Epidermal melanocyte (primary cell): ENCODE measurements at regions not wholly inside any gene's neighbourhood (a gene's known extent, or its start where the extent isn't known, plus 50 kb on each side); places are given as distances from the start of the nearest gene placed in this dataset.
"Not testable (repeated sequence)": the region's sequence is repeated elsewhere in the genome, so short reads cannot be mapped to it uniquely, and the experiment has no call there.

Source experiments
- DNase-seq: peaks from one replicate; pipeline ENCODE4 v3.0.0; 2011; ENCODE audit warnings: low spot score; ENCODE audit not compliant: insufficient read length

DNA sequence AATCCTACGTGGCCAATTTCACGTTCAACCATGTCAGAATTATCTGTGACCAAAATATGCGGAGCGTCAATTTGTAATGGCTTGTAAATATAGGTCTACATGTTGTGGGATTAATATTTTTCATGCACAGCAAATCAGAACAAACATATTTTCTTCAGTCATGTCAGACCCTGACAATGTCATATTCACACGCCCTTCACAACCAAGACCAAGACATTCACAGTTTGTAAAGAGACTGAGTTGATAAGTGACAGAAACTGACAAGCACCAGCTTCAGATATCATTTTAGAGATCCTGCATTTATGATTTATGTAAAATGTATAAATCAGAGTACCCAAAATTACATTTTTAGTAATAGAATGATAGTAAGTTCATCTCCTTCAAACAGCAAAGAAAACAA, 57.3 kb upstream of the NOVA1 start:
- DNase-seq, result no peak

GRCh38 chr14:26663506-26663905, 65.7 kb upstream of the NOVA1 start:
- no peak for DNase-seq

DNA sequence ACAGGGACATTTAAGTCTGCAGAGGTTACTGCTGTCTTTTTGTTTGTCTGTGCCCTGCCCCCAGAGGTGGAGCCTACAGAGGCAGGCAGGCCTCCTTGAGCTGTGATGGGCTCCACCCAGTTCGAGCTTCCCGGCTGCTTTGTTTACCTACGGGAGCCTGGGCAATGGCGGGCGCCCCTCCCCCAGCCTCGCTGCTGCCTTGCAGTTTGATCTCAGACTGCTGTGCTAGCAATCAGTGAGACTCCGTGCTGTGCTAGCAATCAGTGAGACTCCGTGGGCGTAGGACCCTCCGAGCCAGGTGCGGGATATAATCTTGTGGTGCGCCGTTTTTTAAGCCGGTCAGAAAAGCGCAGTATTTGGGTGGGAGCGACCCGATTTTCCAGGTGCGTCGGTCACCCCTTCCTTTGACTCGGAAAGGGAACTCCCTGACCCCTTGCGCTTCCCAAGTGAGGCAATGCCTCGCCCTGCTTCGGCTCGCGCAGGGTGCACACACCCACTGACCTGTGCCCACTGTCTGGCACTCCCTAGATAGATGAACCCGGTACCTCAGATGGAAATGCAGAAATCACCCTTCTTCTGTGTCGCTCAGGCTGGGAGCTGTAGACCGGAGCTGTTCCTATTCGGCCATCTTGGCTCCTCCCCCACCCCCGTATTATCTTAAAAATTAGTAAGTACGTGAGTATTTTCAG, 81.0 kb upstream of the NOVA1 start:
- not testable (repeated sequence) for DNase-seq

DNA sequence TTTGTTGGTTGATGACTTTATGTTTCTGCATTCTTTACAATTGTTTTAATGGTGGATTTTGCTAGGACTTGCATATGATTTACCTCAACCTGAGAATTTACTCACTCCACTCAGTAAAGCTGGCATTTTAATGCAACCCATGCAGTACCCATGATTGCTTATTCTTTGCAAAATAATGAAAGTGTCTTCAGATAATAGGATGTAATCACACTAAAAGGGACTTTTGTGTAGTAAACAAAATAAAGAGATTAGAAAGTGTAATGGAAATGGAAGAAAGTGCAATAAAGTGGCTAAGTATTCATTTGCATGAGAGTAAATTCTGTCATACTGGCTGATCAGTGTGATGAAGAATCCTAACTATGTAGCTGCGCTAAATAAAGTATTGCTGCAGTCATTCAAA, 87.6 kb upstream of the NOVA1 start:
- DNase-seq, result no peak

DNA sequence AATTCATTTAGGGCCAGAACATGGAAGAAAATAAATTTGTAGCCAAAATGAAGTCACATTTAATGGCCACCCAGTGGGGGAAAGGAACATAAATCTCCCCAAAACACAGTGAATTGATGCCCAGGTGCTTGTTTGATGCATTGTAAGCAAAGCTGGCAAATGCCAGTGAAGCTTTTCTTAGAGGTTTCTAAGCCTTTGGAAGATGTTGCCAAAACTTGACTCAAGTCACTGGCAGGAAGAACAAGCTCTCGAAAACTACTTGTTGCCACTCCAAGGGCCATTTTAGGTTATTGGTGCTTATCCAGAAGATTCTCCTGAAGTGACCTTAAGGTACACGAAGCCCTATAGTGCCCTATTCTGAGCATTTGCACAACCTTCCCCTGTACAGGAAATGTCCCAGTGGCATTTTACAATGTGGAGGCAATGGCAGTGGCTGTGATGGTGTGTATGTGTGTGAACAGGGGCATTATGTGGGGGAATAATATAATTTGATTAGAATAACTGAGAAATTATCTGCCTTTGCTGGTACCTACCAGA, 89.5 kb upstream of the NOVA1 start:
- no peak for DNase-seq

DNA sequence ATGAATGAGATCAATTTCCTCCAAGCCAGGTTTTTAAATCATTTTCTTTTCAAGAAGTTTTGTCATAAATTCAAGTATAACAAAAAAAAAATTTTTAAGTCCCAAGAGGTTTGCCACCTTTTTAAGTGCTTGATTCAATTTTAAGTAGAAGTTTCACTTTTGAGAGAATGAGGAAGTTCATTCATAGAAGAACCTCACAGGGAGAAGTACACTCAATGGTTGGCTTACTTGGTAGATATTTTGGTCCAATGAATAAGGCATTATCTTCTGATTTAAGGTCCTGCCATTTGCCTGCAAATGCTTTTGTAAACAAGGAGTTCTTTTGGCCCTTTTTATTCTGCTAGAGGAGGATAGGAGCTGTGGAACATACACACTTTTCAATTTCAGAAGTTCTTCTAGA, 96.7 kb upstream of the NOVA1 start:
- no peak for DNase-seq

GRCh38 chr14:26702721-26703230, 104.9 kb upstream of the NOVA1 start:
- no peak for DNase-seq

GRCh38 chr14:26703686-26704366, 106.0 kb upstream of the NOVA1 start:
- no peak for DNase-seq

- no peak for DNase-seq
These were observed 109.4 kb upstream of the NOVA1 start for GRCh38 chr14:26707234-26707633.

DNA sequence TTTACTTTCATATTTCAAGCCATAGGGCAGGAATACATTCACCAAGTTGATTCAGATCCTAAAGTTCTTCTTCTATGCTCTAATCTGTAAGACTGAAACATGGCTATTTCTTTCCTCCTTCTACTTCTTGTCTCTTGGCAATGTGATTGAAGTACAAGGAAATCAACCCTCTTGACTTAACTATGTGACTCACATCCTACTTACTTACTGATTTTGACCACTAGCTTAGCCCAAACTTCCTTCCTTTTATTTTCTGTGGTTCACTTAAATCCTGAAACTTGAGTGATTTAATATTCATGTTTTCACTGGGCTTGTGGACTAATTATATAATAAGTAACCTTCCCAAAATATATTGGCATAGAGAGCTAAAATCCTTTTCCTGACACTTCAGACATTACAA, 111.2 kb upstream of the NOVA1 start:
- no peak for DNase-seq

DNA sequence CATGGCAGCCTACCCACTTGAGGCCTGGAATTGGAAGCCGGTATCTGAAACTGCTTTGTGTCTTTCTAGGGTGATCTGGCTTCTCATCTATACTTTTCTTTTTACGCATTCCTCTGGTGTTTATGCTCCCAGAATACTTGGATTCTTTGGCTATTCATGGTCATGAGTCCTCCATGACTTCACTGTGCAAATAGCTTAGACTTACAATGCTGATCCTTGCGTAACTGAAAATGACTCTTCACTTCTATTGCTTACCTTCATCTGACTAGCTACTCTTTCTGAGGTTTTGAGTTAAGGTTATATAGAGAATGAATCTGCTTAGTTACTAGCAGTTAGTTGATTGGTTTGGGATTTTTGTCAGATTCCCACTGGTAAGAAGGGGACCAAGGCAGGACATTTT, 121.7 kb upstream of the NOVA1 start:
- DNase-seq, result no peak

- no peak for DNase-seq
These were observed 124.4 kb upstream of the NOVA1 start for GRCh38 chr14:26722258-26722657.

DNA sequence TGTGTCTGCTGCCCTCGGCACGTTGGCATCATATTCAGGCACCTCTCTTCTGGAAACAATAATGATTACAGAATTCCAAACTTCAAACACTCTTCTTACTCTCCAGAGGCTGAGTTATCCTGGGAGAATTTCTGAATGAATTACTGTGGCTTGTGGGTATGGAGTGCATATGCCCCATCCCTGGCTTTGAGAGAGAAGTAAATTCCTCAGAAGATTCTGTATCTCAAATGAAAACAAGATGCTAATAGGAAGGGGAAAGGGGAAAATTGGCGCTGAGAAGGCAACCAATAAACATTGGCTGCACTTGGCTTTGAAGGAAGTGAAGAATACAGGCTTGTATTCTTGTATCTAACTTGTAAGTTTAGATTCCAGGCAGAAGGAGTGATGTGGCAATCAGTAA, 132.0 kb upstream of the NOVA1 start:
- DNase-seq, result no peak

- no peak for DNase-seq
These were observed 133.2 kb upstream of the NOVA1 start for GRCh38 chr14:26730929-26731618.

- no peak for DNase-seq
These were observed 138.0 kb upstream of the NOVA1 start for GRCh38 chr14:26735811-26736210.

GRCh38 chr14:26738571-26738970, 140.7 kb upstream of the NOVA1 start:
- no peak for DNase-seq

- no peak for DNase-seq
These were observed 143.9 kb upstream of the NOVA1 start for GRCh38 chr14:26741711-26742212.

DNA sequence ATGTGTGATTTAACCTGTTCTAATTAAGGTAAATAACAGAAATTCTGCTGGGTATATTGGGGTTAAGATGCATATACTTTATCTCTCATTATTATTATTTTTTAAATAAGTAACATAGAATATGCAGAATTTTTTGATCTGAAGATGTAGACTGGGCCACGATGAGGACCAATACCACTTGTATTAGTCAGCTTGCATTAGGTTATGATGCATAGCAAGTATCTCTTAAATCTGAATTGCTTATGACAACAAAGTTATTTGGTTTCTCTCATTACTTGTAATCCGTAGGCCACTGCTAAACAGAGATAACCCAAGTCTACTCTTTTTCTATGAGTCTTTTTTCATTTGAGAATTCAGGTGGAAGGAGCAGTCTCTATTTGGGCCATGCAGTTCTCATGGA, 145.5 kb upstream of the NOVA1 start:
- DNase-seq, result no peak

- DNase-seq, result no peak
These were observed 147.1 kb upstream of the NOVA1 start for GRCh38 chr14:26744903-26745302.

DNA sequence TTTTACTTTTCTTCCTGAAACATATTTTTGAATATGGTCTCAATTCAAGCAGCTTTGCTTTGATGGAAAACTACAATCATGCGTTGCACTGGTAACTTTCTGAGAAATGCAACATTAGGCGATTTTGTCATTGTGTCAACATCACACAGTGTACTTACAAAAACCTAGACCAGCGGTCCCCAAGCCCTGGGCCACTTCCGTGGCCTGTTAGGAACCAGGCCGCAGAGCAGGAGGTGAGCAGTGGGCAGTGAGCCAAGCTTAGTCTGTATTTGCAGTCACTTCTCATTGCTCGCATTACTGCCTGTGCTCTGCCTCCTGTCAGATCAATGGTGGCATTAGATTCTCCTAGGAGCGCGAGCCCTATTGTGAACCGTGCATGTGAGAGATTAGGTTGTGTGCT, 163.7 kb upstream of the NOVA1 start:
- DNase-seq, result no peak

DNA sequence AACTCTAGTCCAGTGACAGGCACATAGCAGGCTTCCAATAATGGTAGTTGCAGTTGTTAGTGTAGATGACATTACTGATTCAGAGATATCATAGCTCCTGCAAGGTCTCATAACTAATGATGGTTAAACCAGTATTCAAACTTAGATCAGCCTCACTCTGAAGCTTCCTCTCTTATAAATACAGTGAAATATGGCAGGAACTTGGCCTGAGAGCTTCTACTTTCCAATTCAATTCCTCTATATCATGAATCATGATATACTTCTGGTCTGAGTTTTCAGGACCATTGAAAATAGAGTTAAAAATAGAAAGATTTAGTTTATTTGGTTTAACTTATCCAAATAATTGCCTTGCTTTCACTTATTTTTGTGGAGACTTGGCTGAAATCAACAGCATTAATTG, 167.5 kb upstream of the NOVA1 start:
- DNase-seq, result no peak
